CD14-positive monocyte (primary cell): ENCODE measurements at regions not wholly inside any gene's neighbourhood (a gene's known extent, or its start where the extent isn't known, plus 50 kb on each side); places are given as distances from the start of the nearest gene placed in this dataset.

ENCODE experiments used
- DNase-seq, 3 donors: peaks; one replicate each; pipeline ENCODE4 v3.0.0-alpha.2; 2011 to 2022
- H2AFZ ChIP-seq: 2 replicates; pipeline ENCODE4 v1.6.0; 2012; ENCODE audit warnings: mild to moderate bottlenecking, low read depth, low read length, inconsistent platforms; ENCODE audit not compliant: insufficient read depth, poor library complexity, severe bottlenecking
- H3K27ac ChIP-seq, 2 donors: 1 replicate in 1 of 2; 2 replicates in 1 of 2; pipeline ENCODE4 v1.5.1; 2012 to 2013; ENCODE audit warnings: low read length in 2 of 2, control low read depth in 1 of 2, inconsistent platforms in 1 of 2, low read depth in 1 of 2, mild to moderate bottlenecking in 1 of 2
- H3K27me3 ChIP-seq, 2 donors: one replicate each; pipeline versions ENCODE4 v1.6.0 to v1.6.1; 2011 to 2013; ENCODE audit warnings: low read length in 2 of 2; ENCODE audit not compliant: control insufficient read depth in 2 of 2, insufficient read depth in 2 of 2
- H3K36me3 ChIP-seq, 2 donors: replicated peaks in 1 of 2; 1 replicate in 1 of 2; 2 replicates in 1 of 2; pipeline versions ENCODE4 v1.5.1 to v1.6.1; 2012 to 2013; ENCODE audit warnings: low read length in 2 of 2, control low read depth in 1 of 2, inconsistent platforms in 1 of 2, mild to moderate bottlenecking in 1 of 2; ENCODE audit not compliant: insufficient read depth in 2 of 2, control insufficient read depth in 1 of 2
- H3K4me1 ChIP-seq, 2 donors: 1 replicate in 1 of 2; 2 replicates in 1 of 2; pipeline versions ENCODE4 v1.5.1 to v1.6.1; 2012 to 2013; ENCODE audit warnings: low read length in 2 of 2, control low read depth in 1 of 2, inconsistent platforms in 1 of 2, mild to moderate bottlenecking in 1 of 2, moderate library complexity in 1 of 2; ENCODE audit not compliant: insufficient read depth in 2 of 2, control insufficient read depth in 1 of 2
- H3K4me2 ChIP-seq: replicated peaks from 2 replicates; pipeline ENCODE3; 2012; ENCODE audit warnings: low read length, moderate library complexity, mild to moderate bottlenecking; ENCODE audit not compliant: poor library complexity, severe bottlenecking; ENCODE audit errors: extremely low read depth
- H3K4me3 ChIP-seq, 3 experiments: fragments of 200-600 bp in 1 of 3; sonication (generic) in 1 of 3; replicated peaks in 1 of 3; 1 replicate in 2 of 3; 2 replicates in 1 of 3; pipeline ENCODE4 v1.5.1; 2011 to 2013; ENCODE audit warnings: low read length in 3 of 3, mild to moderate bottlenecking in 3 of 3, control low read depth in 2 of 3, low read depth in 2 of 3, inconsistent platforms in 1 of 3, moderate library complexity in 1 of 3
- H3K79me2 ChIP-seq: 2 replicates; pipeline ENCODE4 v1.6.0; 2012; ENCODE audit warnings: mild to moderate bottlenecking, control low read depth, inconsistent platforms, low read length, moderate library complexity; ENCODE audit not compliant: insufficient read depth
- H3K9ac ChIP-seq: 2 replicates; pipeline ENCODE4 v1.6.0; 2017; ENCODE audit warnings: low read length, mild to moderate bottlenecking; ENCODE audit not compliant: insufficient read depth, poor library complexity, severe bottlenecking
- H3K9me3 ChIP-seq, 2 donors: replicated peaks in 1 of 2; 1 replicate in 1 of 2; 2 replicates in 1 of 2; pipeline versions ENCODE4 v1.5.1 to v1.6.1; 2012 to 2013; ENCODE audit warnings: low read length in 2 of 2, control low read depth in 1 of 2; ENCODE audit not compliant: control insufficient read depth in 1 of 2, insufficient read depth in 1 of 2
- H4K20me1 ChIP-seq: 2 replicates; pipeline ENCODE4 v1.6.0; 2012; ENCODE audit warnings: mild to moderate bottlenecking, low read length, control low read depth, moderate library complexity; ENCODE audit not compliant: insufficient read depth
- H3K27ac Mint-ChIP-seq, 7 donors: one replicate each; pipeline ENCODE4 v1.8.0; 2020; ENCODE audit warnings: mild to moderate bottlenecking in 7 of 7, mixed read lengths in 7 of 7, moderate library complexity in 6 of 7, inconsistent platforms in 2 of 7
- H3K27me3 Mint-ChIP-seq, 3 donors: one replicate each; pipeline ENCODE4 v1.8.0; 2021 to 2022; ENCODE audit warnings: low read depth in 3 of 3, mild to moderate bottlenecking in 3 of 3, mixed read lengths in 3 of 3, moderate library complexity in 3 of 3, inconsistent platforms in 1 of 3
- H3K36me3 Mint-ChIP-seq, 2 donors: one replicate each; pipeline ENCODE4 v1.8.0; 2020; ENCODE audit warnings: mixed read lengths in 2 of 2, inconsistent platforms in 1 of 2, mild to moderate bottlenecking in 1 of 2
- H3K4me1 Mint-ChIP-seq: one replicate; pipeline ENCODE4 v1.8.0; 2020; ENCODE audit warnings: mild to moderate bottlenecking, mixed read lengths
- H3K4me3 Mint-ChIP-seq, 2 donors: one replicate each; pipeline ENCODE4 v1.8.0; 2020; ENCODE audit warnings: mild to moderate bottlenecking in 2 of 2, mixed read lengths in 2 of 2, moderate library complexity in 1 of 2
- H3K9me3 Mint-ChIP-seq, 7 donors: one replicate each; pipeline ENCODE4 v1.8.0; 2020 to 2022; ENCODE audit warnings: mixed read lengths in 7 of 7, mild to moderate bottlenecking in 6 of 7, moderate library complexity in 6 of 7, inconsistent platforms in 2 of 7
- intact Hi-C, 2 donors: fragments of 100-400 bp; cut with micrococcal nuclease; formaldehyde crosslinking; loops; one replicate each; pipeline versions ENCODE4 v1.15.0 to v1.15.1; 2023
- TF ChIP-seq, protein P1 (sequence below): fragments of 200-600 bp; IDR thresholded peaks from one replicate; pipeline ENCODE4 v1.8.0; 2022; ENCODE audit warnings: antibody characterized with exemption, mild to moderate bottlenecking

DNA sequence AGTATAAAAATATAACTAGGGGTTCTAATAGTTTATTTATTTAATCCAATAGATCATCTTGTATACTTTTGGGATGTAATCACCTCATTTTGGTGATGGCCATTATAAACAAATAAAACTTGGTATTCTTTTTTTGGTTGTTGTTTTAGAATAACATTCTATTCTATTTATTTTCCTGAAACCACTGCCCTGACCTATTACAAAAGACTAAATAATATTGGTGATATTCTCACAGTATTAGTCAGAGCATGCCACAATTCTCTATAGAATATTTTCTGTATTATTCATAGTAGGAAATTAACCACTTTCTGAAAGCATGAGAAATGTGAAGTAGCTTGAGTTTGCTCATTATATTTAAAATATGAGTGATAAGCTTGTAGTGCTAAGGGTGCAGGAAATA lies 54.1 kb upstream of the LRRC7 start:
- Histone ChIP-seq H3K4me3 (no peak overlapping the region), H3K27ac (no peak overlapping the region), H2AFZ (no peak overlapping the region), H3K9ac (no peak overlapping the region), H3K4me1 (no peaks in the 10 kb centered on the region), H3K4me2 (no peak overlapping the region), H3K79me2 (no peaks in the 10 kb centered on the region), H3K36me3 (no peaks in the 10 kb centered on the region), H3K27me3 (no peaks in the 10 kb centered on the region), H4K20me1 (no peaks in the 10 kb centered on the region), H3K9me3 (no peaks in the 10 kb centered on the region)
- no peak for DNase-seq
- Mint-ChIP-seq H3K9me3 (peaks cover 0 to 7% (median 2%) of the 10 kb centered on the region in 7 donors), H3K36me3 (no peaks in the 10 kb centered on the region), H3K4me1 (no peaks in the 10 kb centered on the region), H3K27ac (no peak overlapping the region), H3K4me3 (no peak overlapping the region), H3K27me3 (peaks cover 0 to 2% (median 0%) of the 10 kb centered on the region in 3 donors)
- intact Hi-C loops, result no loop called here
- TF ChIP-seq, protein P1, sequence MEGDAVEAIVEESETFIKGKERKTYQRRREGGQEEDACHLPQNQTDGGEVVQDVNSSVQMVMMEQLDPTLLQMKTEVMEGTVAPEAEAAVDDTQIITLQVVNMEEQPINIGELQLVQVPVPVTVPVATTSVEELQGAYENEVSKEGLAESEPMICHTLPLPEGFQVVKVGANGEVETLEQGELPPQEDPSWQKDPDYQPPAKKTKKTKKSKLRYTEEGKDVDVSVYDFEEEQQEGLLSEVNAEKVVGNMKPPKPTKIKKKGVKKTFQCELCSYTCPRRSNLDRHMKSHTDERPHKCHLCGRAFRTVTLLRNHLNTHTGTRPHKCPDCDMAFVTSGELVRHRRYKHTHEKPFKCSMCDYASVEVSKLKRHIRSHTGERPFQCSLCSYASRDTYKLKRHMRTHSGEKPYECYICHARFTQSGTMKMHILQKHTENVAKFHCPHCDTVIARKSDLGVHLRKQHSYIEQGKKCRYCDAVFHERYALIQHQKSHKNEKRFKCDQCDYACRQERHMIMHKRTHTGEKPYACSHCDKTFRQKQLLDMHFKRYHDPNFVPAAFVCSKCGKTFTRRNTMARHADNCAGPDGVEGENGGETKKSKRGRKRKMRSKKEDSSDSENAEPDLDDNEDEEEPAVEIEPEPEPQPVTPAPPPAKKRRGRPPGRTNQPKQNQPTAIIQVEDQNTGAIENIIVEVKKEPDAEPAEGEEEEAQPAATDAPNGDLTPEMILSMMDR, result no peak
